GM19395 (cell line): ENCODE measurements at regions not wholly inside any gene's neighbourhood (a gene's known extent, or its start where the extent isn't known, plus 50 kb on each side); places are given as distances from the start of the nearest gene placed in this dataset.

Experiments used
- ATAC-seq: cut with Tn5 transposase; IDR thresholded peaks from one replicate; pipeline ENCODE4 v1.9.1; 2021; ENCODE audit warnings: mild to moderate bottlenecking, moderate library complexity; ENCODE audit not compliant: unreplicated experiment

DNA sequence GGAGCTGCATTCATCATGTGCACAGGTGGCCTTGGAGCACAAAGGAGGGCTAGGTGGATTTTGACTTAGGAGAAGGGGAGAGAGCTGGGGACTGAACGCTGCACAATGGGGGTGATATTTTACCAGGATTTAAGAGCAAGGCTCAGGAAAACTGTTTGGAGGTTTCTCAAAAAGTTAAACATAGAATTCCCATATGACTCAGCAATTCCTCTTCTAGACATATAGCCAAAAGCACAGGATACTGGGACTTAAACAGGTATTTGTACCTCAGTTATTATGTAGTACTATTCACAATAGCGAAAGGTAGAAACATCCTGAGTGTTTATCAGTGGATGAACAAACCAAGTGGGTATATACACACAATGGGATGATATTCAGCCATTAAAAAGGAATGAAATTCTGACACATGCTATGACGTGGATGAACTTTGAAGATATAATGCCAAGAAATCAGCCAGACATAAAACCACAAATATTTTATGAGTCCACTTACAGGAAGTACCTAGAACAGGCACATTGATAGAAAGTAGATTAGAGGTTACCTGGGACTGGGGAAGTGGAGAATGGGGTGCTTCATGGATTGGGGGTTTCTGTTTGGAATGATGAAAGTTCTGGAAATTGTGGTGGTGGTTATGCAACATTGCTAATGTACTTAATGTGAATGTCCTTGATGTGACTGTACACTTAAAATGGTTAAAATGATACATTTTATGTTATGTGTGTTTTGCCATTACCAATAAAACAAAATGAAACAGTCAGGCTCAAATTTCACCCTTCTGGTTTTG lies 216.9 kb downstream of the HAUS1 start:
- ATAC-seq: no peak

- ATAC-seq: no peak
These were observed 217.8 kb downstream of the HAUS1 start for GRCh38 chr18:46321955-46322354.

DNA sequence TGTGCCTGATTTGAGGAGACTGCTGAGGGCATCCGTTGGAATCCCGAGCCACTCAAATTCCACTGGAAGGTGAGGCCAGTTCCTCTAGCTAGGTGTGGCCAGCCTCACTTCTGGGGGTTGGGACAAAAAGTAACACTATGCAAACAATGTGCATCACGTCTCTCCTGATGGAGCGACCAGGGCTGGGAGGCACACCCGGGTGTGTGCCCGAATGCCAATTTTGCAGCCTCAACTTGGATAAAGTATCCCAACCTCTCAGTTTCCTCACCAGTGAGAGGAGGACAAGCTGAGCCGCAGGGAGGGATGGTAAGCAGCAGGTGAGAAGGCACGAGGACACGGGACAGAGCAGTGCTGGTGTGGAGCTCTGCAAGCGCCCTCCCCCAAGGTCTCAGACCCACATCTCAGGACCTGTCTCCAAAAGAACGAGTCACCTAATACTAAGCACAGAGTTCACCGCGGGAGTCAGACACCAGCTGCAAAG lies 218.3 kb downstream of the HAUS1 start:
- ATAC-seq: no peak

- ATAC-seq: no peak
These were observed 218.8 kb downstream of the HAUS1 start for GRCh38 chr18:46322941-46323340.

DNA sequence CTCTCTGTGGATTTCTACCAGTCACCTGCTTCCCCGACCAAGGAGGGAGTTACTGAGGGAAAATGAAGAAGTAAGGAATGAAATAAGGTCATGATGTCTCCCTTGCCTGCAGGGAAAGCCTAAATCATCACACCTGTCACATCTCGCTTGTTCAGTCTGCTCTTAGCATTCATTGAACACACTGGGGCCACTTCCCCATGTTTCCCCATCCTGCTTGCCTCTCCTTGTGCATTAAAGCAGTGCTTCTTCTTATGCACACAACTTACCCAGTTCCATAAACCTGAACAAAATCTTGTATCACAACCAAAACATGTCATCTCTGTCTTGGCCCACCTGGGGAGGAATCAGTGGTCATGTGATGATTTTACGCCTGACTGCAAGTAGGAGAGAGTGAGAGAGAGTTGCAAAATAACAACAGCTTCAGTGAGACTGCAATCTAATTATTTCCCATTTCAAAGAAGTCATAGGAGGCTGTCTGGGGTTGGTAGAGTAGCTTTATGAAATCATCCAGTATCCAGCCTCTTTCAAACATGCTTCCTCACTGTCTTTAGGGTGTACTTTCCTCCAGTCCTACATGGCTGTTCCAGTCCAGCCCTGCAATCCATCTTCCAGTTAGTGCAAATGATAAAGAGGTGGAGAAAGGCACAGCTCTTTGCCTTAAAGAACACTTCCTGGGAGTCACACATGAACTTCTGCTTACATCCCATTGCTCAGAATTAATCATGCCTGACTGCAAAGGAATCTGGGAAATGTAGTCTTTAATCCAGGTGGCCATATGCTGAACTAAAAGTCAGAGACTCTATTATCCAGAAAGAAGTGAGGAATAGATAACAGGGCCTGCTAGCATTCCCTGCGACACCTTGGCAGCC lies 220.1 kb downstream of the HAUS1 start:
- ATAC-seq: no peak

- ATAC-seq: no peak
These were observed 221.7 kb downstream of the HAUS1 start for GRCh38 chr18:46325895-46326294.

GRCh38 chr18:46329736-46330246 lies 225.6 kb downstream of the HAUS1 start:
- no peak for ATAC-seq

DNA sequence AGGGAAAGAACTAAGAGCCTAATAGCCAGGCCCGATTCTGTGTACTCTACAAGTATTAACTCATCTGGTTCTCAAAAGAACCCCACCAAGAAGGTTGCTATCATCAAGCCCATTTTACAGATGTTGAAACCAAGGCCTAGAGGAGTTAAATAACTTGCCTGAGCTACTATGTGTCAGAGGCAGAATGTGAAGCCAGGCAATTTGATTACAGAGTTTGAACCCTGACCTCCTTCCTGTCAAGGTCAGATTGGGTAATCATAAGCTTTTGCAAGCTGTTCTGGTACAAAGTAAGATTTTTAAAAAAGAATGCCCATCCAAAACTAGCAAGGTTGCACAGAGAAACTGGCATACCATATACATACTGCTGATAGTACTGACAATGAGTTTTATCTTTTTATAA lies 227.1 kb downstream of the HAUS1 start:
- ATAC-seq: no peak

DNA sequence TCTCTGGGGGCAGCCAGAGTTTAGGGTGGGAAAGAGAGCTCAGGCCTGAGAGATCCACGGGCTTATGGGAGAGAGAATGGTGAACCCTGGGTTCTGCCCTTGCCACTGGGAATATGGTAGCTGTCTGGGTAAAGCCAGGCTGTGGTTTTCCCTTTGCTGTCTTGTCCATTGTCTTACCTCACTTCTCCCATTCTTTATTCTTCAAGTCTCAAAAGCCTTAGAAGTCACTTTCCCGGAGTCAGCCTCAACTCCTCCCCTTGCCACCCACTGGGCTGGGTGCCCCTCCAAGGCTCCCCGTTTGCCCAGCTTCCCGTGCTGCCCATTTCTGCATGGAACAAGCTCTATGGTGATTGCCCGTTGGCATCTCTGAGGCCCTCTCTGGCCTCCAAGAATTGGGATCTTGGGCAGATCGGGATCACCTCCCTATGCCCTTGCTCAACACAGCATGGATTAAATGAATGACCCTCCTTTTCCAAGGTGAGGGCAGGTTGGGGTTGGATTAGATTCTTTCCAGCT lies 228.2 kb downstream of the HAUS1 start:
- no peak for ATAC-seq

GRCh38 chr18:46332921-46333341 lies 228.7 kb downstream of the HAUS1 start:
- ATAC-seq: no peak

GRCh38 chr18:46333431-46334135 lies 229.4 kb downstream of the HAUS1 start:
- ATAC-seq: no peak

DNA sequence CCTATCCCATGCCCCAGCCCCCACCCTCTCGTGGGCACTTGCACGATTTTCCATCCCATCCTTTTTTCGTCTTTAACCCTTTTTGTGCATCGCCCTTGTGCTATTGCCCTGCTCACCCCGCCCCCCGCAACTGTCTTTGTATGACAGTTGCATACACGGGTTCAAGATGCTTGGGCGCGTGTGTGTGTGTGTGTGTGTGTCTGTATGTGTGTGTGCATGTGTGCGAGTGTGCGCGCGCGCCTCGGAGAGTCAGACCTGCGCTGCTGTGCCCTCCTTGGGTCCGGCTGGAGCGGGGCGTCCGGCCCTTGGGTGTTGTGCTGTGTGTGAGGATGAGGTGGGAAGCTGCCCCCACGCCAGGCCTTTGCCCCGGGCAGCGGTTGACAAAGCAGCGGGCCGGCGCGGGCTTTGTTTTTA lies 230.7 kb downstream of the HAUS1 start:
- no peak for ATAC-seq

DNA sequence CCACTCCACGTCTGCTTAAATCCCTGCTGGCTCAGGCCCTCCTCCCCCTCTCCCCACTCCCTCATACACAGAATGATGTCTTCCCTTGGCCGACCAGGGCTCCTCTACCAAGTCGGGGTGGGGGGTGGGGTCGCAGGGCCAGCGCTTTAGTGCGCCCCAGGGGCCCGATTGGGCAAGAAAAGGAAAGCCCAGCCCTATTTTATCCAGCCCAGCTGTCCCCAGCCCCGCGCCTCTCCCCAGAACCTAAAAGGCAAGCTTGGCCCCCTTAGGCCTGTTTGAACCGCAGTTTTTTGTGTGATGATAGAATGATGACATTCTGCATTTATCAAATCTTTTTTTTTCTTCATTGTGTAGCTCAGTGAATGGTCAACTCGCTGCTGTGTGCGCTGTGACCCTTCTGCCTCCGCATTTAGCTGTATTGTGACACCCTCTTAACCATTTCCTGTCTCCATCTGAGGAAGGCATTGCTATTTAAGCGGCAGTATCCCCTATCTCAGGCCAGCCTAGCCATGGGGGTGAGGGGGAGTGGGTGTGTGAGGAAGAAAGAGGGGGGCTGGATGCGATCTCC lies 231.4 kb downstream of the HAUS1 start:
- no peak for ATAC-seq

- ATAC-seq: no peak
These were observed 232.3 kb downstream of the HAUS1 start for GRCh38 chr18:46336278-46337111.

DNA sequence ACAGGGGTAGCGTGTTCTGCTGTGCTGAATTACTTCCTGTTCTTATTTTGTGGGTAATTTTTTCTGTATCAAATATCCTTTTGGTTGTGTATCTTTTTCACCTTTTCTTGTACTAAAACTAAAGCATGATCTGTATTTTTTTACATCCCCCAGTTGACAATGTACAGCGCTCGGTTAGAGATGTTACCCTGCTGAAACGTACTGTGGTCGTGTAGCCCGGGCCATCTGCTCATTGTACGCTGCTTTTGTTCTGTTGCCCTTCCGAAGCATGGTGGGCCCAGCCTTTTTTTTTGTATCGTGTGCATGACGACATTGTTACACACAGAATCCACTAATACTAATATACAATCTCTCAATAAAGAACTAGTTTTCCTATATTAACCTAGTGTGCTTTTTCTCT lies 233.1 kb downstream of the HAUS1 start:
- no peak for ATAC-seq

DNA sequence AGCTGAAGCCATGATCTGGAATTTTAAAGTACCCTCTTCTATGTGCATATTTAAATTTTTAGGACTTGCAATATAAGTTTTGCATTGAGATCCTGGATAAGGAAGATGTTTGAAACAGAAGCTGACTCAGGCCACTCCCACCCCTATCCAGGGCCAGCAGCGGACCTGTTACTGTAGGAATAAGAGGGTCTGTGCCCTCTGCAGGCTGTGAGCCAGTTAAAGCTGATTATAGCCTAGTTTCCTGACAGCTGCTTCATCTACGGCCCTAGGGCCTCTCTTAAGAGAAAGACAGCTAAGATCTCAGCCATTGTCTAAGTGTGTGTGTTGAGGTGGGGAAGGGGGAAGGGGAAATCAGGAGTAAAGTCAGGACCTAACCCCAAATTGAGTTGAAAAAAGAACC lies 234.0 kb downstream of the HAUS1 start:
- ATAC-seq: no peak

DNA sequence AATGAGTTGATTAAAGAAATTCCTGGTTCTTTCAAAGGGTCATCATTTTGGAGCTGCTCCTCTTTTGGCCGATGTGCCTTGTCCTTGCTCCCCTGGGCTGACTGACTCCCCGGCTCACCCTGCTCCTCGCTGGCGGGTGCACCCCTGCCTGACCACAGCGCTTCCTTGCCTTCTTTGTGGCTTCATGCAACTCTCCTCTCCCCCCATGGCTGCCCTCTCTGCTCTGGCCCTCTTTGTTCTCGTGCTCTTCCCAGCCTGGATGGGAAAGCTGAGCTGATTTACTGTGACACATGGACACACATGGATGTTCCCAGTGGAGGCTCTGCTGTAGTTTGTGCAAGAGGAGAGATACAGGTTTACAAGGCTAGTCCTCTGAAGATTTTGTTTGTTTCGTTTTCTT lies 234.6 kb downstream of the HAUS1 start:
- no peak for ATAC-seq

DNA sequence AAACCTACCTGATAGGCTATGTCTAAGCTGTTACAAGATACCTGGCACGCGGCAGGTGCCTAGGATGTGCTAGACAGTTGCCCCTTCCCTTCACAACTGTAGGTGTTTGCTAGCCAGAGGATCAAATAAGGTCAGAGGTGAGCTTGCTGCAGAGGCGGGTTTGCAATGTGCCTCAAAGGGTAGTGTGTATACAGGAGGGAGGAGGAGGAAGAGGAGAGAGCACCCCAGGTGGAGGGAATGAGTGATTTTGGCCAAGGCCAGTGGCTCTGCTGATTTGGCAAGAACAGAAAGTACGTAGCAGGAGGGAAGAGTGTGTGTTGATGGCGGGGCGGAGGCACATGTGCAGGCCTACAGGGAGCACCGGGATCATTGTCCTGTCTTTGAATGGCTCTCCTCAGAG lies 236.5 kb downstream of the HAUS1 start:
- no peak for ATAC-seq

- no peak for ATAC-seq
These were observed 237.9 kb downstream of the HAUS1 start for GRCh38 chr18:46341986-46342525.
